ENCODE measurements at regions not wholly inside any gene's neighbourhood (a gene's known extent, or its start where the extent isn't known, plus 50 kb on each side); places are given as distances from the start of the nearest gene placed in this dataset.

DNA sequence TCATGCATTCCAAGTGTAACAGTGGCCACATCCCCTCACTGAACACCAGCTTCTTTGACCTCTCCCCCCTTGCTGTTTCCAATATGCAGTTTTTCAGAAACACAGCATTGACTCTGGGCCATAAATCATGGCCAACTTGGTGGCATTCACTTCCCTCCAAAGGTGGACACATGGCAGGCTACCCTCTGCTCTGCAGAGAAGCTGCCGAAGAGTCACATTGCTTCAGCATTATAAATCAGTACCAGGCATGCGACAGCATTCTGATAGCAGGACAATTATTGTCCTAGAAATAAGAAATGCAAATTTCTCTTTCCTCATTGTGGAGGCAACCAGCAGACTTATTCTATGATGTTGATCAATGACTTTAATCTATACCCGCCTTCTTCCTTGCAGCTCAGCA lies 475.4 kb upstream of the GHITM start:
- DNase-seq (ENCODE audit: low spot score): no peak

DNA sequence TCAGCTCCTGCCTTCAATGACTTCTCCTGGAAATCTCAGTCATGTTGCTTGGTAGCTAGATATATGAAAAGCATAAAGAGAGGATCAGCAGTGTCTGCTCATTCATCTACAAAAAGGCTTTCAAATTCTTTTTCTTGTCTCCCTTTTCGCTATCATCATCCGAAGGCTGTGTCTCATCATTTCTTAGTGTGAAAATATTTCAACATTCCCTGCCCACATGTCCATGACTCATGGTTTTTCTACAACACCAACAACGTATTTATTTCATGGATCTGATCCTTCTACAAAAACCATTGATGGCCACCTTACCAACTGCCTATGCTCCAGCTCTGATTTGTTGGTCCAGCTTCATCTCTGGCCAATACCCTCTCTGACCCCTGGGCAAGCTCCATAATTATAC lies 472.5 kb upstream of the GHITM start:
- DNase-seq (ENCODE audit: low spot score): no peak

DNA sequence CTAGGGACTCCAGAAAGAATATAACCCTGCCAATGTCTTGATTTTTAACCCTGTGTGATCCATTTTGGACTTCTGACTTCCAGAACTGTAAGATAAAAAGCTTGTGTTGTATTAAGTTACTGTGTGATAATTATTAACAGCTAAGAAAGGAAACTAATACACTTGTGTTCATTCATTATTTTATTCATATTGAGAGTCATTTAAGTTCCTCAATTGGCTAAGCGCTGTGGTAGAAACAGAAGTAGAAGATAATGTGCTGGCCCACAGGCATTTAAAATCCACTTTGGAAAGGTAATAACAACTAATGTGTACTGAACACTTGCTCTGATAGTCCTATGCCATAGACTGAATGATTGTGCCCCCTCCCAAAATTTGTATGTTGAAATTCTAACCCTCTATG lies 471.7 kb upstream of the GHITM start:
- no peak for DNase-seq (ENCODE audit: low spot score)

DNA sequence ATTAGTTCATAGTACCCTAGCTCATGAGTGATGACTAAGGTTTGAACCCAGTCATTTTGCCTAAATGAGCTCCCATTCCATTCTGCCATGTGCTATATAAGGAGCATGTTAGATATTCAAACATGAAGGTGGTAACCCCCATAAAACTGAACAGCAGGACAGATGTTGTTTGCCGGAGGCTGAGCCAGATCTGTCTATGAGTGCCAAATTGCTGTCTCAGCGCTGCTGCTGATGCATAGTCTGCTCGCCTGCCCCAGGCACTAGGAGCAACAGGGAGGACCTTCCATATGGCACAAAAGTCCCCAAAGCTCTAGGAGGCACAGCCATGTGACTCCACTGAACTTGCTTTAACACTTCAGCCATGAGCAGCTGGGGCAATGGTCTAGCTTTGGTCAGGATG lies 466.0 kb upstream of the GHITM start:
- no peak for DNase-seq (ENCODE audit: low spot score)

DNA sequence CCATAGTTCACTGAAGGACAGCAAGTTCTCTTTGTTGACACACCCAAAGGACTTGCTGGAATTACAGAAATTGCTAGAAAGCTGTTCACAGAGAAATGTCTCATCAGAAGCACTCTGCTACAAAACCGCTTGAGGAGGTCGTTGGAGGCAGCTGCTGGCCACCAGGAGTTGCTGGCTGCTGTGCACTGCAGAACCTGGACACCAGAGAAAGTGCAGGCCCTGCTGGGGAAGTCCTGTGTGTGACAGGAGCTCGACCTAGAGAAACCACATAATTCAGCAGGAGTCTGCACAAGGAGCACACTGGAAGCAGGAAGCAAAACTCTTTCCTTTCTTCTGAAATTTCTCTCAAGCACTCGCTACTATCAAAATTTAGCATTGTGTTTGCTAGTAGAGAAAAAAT lies 461.5 kb upstream of the GHITM start:
- no peak for DNase-seq (ENCODE audit: low spot score)

DNA sequence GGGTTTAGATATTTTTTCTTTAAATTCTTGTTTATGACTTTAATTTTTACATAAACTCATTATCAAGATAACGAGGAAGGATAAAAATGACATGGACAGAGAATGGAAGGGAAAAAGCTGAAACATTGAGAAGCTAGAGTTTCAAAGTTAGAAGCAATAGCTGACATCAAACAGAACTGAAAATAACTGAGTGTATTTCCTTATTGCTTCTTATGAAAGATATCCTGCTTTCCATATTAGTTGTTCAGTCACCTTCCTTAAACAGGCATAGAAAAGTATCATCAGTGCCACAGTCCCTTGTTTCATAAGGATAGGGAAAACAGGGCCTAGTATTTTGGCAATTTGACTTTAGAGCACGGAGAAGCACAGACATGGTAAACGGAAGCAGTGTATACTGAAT lies 460.5 kb upstream of the GHITM start:
- DNase-seq (ENCODE audit: low spot score): no peak

DNA sequence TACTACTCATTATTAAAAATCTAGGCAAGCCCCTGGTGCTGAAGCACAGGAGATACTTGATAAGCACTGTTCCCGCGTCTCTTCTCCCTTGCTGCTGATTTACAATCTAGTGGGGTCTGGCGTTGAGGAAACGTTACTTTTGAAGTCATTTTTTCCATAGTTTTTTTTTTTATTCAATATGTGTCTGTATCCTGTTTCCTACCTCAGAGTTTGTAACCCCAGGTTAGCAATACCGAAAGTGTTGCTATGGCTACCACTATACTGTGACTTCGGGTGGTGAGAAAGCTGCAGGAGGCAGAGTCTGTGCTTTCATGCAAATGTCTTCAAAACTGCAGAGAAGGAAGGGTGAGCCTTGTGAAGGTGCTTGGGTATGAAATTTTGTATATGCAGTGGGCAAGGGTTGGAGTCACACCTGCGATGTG lies 458.8 kb upstream of the GHITM start:
- DNase-seq (ENCODE audit: low spot score): peak; percentile 55

DNA sequence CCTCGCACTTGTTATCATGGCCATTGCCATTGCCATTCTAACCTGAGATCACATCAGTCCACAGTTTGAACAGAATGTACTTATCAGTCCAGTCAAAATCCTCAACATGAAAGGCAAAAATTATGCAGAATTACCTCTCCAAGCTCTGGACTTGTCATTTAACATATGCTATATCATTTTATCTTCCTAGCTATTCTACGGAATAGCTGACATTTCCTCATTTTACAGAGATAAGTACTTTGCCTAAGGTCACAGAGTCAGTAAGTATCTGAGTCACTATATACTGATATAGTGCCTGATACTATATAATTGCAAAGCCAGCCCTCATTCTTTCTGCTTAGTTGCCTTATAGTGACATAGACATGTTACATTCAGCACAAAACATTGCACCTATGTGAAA lies 456.9 kb upstream of the GHITM start:
- no peak for DNase-seq (ENCODE audit: low spot score)

DNA sequence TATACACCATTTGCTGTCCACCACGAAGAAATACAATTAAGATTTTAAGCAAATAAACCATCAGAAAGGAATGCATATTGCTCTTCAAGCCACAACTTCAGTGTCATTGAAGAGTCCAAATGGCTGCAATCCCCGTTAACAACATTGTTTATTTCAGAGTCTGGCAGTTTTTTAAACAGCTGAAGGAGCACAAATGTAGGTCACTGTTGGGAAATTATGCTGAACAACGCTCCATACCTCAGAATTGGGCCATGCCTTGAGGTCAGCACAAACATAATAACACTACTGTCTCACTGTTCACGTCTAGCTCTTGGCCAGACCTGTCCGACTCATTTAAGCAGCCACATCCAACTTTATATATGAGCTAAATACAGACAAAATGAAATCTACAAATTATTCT lies 453.9 kb upstream of the GHITM start:
- no peak for DNase-seq (ENCODE audit: low spot score)

DNA sequence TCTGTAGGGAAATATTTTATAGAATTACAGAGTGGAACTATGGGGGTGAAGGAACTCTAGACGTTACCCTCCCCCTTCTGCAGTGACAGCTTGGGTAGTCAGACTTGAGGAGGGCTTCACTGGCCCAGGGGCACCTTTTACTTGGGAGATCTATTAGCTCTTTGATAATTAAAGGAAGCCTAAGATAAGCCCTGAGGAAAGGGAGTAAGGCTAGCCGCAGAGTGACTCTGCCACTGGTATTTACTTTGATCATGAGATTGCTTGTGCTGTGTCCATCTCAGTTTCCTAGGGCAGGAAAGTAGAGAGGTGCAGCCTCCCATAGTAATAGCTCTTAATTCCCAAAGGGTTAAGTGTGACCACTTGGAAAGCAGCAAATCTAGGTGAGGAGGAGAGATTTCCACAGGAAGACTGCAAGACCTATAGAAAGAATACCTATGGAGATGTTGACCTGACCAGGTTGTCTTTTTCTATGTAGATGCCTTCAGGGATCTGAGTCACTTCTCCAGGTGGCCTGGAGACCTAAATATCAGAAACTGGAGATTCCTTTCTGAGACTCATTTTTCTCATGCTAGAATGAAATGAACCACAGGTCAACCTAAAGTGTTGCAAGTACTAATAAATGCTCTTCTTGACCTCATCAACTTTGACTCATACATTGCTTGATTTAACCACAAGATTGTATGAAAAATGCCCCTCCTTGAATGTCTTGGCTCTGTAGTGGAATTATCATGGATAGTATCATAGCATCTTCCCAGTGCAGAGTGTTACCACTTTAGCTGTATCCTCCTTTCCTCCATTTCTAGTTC lies 447.3 kb upstream of the GHITM start:
- DNase-seq (ENCODE audit: low spot score): no peak

DNA sequence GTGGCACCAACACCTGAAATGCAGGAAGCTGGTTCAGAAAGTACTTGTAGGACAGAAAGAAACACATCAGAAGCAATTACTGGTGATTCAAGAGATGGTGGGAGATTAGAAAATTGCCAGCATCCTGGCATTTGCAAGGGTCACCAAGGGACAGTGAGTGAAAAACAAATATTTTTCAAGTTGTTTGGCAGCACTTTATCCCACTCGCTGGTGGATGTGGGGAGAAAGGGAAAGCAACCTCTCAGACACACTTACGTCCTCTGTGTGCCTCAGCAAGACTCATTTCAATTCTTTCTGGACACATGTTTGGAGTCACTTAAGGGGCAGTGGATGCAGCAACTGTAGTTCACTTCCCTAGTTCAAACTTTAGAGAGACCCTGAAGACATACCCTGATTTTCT lies 440.4 kb upstream of the GHITM start:
- no peak for DNase-seq (ENCODE audit: low spot score)

DNA sequence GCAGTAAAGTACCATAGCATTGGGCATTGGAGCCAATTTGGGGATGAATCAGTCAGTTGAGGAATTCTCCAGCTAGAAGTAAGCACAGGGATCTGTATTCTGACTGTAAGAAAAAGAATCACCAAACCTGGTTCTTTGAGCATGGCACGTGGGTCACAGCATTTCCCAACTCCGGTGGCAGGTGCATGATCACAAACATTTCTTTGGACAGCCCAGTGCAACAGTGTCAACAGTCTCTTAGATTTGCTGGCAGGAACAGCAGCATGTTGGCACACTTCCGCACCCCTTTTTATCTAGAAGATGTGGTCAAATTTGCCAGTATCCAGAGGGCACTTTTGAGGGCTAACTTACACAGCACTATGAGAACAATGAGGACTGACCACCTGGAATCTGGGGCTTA lies 437.5 kb upstream of the GHITM start:
- no peak for DNase-seq (ENCODE audit: low spot score)

DNA sequence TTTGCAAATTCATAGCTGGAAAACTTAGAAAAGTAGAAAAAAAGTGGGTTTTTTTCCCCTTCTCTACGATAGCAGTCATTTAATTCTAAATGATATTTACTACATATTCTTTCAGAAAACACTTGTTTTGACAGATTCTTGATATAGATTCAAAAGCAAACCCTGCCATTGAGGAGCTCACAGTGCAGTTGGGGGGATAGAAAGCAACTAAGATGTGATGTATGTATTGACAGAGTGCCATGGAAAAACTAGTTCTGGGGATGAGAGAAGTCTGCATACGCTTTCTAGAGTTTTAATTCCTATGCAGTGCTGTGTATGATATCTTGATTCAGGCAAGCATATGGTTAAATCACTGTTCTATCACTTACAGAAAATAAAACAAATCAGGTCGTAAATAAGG lies 436.6 kb upstream of the GHITM start:
- DNase-seq (ENCODE audit: low spot score): no peak

DNA sequence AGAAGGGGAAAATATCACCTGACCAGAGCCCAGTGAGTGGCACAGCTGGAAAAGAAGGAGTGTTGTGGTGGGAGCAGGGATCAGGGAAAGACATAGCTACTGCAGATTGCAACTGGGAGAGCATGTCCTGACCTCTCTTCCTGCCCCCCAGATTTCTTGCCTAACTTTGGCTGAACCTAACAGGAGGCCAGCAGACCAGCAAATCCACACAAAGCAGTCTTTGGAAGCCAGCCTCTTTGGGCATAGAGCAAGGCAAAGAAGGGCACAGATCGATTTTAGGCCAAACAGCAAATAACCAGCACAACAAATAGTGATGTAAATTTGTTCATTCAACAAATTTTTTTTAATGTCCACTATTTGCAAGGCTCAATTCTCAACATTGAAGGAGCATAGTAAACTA lies 433.2 kb upstream of the GHITM start:
- DNase-seq (ENCODE audit: low spot score): no peak

DNA sequence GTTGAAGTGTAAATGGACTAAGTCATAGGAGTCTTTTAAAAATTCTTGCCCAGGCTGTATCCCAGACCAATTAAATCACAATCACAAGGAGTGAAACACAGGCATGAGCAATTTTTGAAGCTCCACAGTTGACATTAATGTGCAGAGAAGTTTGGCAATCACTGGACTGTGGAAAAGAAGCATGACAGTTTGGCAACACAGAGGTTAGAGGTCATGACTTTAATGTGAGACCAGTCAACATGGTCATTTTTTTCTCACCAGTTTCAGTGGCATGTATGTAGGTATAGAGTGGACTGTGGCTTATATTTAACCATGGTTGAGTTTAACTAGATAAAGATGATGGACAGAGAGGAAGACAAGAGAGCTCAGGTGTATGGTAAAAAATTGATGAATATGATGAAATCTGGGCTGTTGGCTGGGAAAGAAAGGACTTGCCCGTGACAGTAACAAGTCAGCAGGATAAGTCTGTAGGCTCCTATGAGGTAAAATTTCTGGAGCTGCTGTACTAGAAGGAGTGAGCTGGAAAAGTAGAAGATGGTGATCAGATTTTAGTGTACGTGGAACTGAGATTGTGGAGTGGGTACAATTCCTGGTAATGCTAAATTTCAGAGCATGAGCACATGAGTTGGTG lies 432.2 kb upstream of the GHITM start:
- DNase-seq (ENCODE audit: low spot score): no peak

DNA sequence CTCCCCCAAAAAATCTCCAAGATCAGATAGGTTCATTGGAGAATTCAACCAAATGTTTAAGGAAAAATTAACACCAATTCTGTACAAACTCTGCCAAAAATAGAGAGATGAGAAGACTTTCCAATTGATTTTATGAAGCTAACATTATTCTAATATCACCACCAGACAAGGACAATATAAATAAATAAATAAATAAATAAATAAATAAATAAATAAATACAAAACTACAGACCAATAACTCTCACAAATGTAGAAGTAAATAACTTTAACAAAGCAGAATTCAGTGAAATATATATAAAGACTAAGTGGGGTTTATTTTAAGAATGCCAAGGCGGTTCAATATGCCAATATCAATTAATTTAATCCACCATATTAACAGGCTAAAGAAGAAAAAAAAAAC lies 425.9 kb upstream of the GHITM start:
- no peak for DNase-seq (ENCODE audit: low spot score)

DNA sequence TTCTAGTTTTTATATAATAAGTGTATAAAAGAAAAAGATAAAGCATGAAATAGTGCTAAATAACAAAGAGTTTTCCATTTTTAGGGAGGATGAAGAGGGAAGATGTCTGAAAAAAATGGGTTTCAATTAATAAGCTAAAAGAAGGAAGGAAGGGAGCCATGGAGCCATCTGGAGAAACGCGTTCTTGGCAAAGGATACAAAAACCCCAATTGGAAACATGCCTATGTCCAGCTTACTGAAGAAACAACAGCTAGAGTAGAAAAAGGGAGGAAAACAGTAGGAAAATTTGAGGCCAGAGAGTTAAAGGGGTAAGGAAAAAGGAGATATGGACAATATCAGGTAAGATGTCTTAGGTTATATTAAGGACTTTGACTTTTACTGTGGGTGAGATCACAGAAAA lies 416.2 kb upstream of the GHITM start:
- no peak for DNase-seq (ENCODE audit: low spot score)

DNA sequence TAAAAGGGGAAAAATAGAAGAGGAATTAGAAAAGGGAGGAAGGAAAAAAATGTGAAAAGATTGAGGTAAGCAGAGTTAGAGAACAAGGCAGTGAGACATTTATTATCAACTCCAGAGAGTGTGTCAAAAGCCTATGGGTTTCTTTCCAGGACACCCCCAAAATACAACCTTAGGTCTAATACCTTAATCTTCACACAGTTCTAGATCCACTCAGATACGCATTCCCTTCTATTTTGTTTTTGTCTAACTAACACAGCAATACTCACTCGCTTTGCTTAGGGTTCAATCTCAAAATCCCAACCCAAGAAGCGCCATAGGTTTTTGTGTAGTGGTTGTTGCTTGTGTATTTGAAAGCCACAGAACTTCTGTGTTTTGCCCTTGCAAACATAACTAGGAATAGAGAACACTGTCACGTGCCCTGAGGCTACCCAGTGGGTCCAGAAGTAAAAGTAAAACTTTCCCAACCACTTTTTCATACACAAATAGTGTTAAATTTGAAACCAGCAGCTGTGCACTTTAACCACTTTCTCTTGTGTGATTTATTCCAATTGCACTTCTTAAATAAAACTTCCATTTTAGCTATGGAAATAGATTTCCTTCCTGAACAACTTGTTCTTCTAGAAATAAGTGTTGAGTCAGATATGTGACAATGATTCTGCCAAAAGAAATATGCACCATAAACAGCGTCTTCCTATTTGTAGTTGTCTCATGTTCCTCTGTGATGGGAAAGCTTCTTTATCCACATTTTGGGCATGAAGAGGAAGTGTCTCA lies 414.7 kb upstream of the GHITM start:
- DNase-seq (ENCODE audit: low spot score): no peak

DNA sequence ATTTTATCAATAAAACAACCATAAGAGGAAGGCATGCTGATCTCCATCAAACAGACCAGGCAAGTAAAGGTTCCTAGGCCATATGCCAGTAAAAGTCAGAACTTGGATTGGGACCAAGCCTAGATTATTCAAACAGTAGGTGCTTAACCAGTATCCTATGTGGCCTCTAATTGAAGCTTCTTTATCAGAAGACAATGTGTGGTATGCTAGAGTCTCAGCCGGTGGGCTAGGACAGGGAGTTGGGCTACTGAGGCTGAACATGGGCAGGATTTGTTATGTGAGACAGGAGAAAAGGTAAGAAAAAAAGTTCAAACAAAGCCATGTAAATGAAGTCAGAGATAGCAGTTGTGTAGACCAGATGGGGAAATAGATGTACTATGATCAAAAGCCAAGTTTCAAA lies 413.7 kb upstream of the GHITM start:
- DNase-seq (ENCODE audit: low spot score): no peak

DNA sequence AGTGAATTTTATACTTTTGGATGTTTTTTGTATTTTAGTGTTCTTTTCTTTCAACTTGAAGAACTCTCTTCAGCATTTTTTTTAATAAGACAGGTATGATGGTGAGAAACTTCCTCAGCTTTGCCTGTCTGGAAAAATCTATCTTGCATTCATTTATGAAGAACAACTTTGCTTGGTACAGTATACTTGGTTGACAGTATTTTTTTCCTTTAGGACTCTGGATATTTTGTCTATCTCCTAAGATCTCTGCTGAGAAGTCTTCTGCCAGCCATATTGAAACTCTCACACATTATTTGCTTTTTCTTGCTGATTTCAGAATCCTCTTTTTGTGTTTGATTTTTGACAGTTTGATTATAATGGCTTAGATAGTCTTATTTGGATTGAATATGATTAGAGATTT lies 405.0 kb upstream of the GHITM start:
- no peak for DNase-seq (ENCODE audit: low spot score)

DNA sequence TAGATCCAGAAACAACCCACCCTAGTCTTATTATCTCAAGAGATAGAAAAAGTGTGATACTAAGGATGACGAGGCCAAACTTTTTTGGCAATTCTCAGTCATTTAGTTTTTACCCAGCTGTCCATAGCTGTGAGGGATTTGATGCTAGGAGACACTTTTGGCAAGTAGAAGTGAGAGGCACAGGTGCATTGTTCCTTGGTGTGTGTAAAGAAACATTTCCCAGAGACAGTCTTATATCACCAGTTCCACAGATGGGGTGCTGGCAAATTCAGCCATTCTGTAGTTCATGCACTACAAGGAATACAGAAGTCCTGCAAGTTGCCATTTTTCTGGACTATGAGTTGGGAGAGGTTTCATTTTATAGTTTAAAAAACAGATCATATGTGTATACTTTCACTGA lies 403.3 kb upstream of the GHITM start:
- DNase-seq (ENCODE audit: low spot score): no peak

DNA sequence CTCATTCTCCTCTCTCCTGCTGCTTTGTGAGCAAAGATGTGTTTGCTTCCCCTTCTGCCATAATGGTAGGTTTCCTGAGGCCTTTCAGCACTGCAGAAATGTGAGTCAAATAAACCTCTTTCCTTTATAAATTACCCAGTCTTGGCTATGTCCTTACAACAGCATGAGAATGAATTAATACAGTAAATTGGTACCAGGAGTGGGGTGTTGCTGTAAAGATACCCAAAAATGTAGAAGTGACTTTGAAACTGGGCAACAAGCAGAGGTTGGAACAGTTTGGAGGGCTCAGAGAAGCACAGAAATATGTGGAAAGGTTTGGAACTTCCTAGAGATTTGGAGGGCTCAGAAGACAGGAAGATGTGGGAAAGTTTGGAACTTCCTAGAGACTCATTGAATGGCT lies 388.7 kb upstream of the GHITM start:
- DNase-seq (ENCODE audit: low spot score): no peak

DNA sequence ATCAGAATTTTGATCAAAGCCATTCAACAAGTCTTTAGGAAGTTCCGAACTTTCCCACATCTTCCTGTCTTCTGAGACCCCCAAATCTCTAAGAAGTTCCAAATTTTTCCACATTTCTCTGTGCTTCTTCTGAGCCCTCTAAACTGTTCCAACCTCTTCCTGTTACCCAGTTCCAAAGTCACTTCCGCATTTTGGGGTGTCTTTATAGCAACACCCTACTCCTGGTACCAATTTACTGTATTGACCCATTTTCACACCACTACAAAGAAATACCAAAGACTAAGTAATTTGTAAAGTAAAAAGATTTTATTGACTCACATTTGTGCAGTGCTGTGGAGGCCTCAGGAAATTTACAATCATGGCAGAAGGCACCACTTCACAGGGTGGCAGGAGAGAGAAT lies 385.8 kb upstream of the GHITM start:
- no peak for DNase-seq (ENCODE audit: low spot score)

Measured in NAMALWA (cell line).